ENCODE measurements at regions not wholly inside any gene's neighbourhood (a gene's known extent, or its start where the extent isn't known, plus 50 kb on each side); places are given as distances from the start of the nearest gene placed in this dataset.

- Histone ChIP-seq H3K4me2 (ENCODE audit: insufficient read depth, low read length) (no peak overlapping the region), H3K9ac (ENCODE audit: low read depth, low read length) (no peak overlapping the region), H3K79me2 (ENCODE audit: insufficient read depth, low read length) (no peaks in the 10 kb centered on the region), H4K20me1 (ENCODE audit: insufficient read depth, low read length) (no peaks in the 10 kb centered on the region), H3K27me3 (ENCODE audit: insufficient read depth, low read length, poor library complexity) (no peaks in the 10 kb centered on the region), H3K4me1 (ENCODE audit: insufficient read depth, low read length) (peaks cover 3% of the 10 kb centered on the region; the same call in 1 of the 2 replicates), H2AFZ (ENCODE audit: low read depth, low read length) (no peak overlapping the region), H3K36me3 (ENCODE audit: insufficient read depth, low read length) (no peaks in the 10 kb centered on the region), H3K4me3 (ENCODE audit: low read depth in 1 of 2, low read length in 2 of 2) (no peak overlapping the region), H3K27ac (ENCODE audit: low read length) (no peak overlapping the region), H3K9me3 (ENCODE audit: insufficient read depth, low read length, severe bottlenecking) (no peaks in the 10 kb centered on the region)
- no peak for DNase-seq
- ATAC-seq (ENCODE audit: insufficient read depth, low read depth), result no peak
- TF ChIP-seq EZH2 (IDR thresholded peaks at IDR 0.05; ENCODE audit: borderline replicate concordance, low read depth, low read length, severe bottlenecking) (no peak), CTCF (IDR thresholded peaks at IDR 0.05; ENCODE audit: borderline replicate concordance, extremely low read depth, low read length, poor library complexity, severe bottlenecking) (no peak)
Measured at GRCh38 chr15:95262866-95263564, 1031.7 kb downstream of the MCTP2 start.

GRCh38 chr15:95263751-95264150 is 1032.4 kb downstream of the MCTP2 start:
- H3K36me3 ChIP-seq (ENCODE audit: insufficient read depth, low read length), result no peaks in the 10 kb centered on the region
- no peak for ATAC-seq (ENCODE audit: insufficient read depth, low read depth)
- H3K9ac ChIP-seq (ENCODE audit: low read depth, low read length), result no peak overlapping the region

GRCh38 chr15:95265419-95265997 is 1034.1 kb downstream of the MCTP2 start:
- no peaks in the 10 kb centered on the region for H3K36me3 ChIP-seq (ENCODE audit: insufficient read depth, low read length)
- H3K4me1 ChIP-seq (ENCODE audit: insufficient read depth, low read length), result no peaks in the 10 kb centered on the region
- no peaks in the 10 kb centered on the region for H3K79me2 ChIP-seq (ENCODE audit: insufficient read depth, low read length)
- H2AFZ ChIP-seq (ENCODE audit: low read depth, low read length), result no peak overlapping the region
- H3K27me3 ChIP-seq (ENCODE audit: insufficient read depth, low read length, poor library complexity), result no peaks in the 10 kb centered on the region
- no peak overlapping the region for H3K4me2 ChIP-seq (ENCODE audit: insufficient read depth, low read length)
- no peak overlapping the region for H3K9ac ChIP-seq (ENCODE audit: low read depth, low read length)
- no peak overlapping the region for H3K4me3 ChIP-seq (ENCODE audit: low read depth in 1 of 2, low read length in 2 of 2)
- TF ChIP-seq CTCF (IDR thresholded peaks at IDR 0.05; ENCODE audit: borderline replicate concordance, extremely low read depth, low read length, poor library complexity, severe bottlenecking) (no peak), EZH2 (IDR thresholded peaks at IDR 0.05; ENCODE audit: borderline replicate concordance, low read depth, low read length, severe bottlenecking) (no peak)
- no peak for ATAC-seq (ENCODE audit: insufficient read depth, low read depth)
- no peak overlapping the region for H3K27ac ChIP-seq (ENCODE audit: low read length)
- H4K20me1 ChIP-seq (ENCODE audit: insufficient read depth, low read length), result no peaks in the 10 kb centered on the region
- H3K9me3 ChIP-seq (ENCODE audit: insufficient read depth, low read length, severe bottlenecking), result no peaks in the 10 kb centered on the region
- DNase-seq, result no peak

More at GRCh38 chr15:95263751-95264150, 1032.4 kb downstream of the MCTP2 start:
- H2AFZ ChIP-seq (ENCODE audit: low read depth, low read length), result no peak overlapping the region
- H3K4me3 ChIP-seq (ENCODE audit: low read depth in 1 of 2, low read length in 2 of 2), result no peak overlapping the region
- no peaks in the 10 kb centered on the region for H4K20me1 ChIP-seq (ENCODE audit: insufficient read depth, low read length)
- TF ChIP-seq EZH2 (IDR thresholded peaks at IDR 0.05; ENCODE audit: borderline replicate concordance, low read depth, low read length, severe bottlenecking), result no peak
- TF ChIP-seq CTCF (IDR thresholded peaks at IDR 0.05; ENCODE audit: borderline replicate concordance, extremely low read depth, low read length, poor library complexity, severe bottlenecking), result no peak
- no peaks in the 10 kb centered on the region for H3K79me2 ChIP-seq (ENCODE audit: insufficient read depth, low read length)
- no peak overlapping the region for H3K4me2 ChIP-seq (ENCODE audit: insufficient read depth, low read length)
- no peak for DNase-seq
- H3K4me1 ChIP-seq (ENCODE audit: insufficient read depth, low read length), result peaks cover 3% of the 10 kb centered on the region; the same call in 1 of the 2 replicates
- H3K27me3 ChIP-seq (ENCODE audit: insufficient read depth, low read length, poor library complexity), result no peaks in the 10 kb centered on the region
- no peaks in the 10 kb centered on the region for H3K9me3 ChIP-seq (ENCODE audit: insufficient read depth, low read length, severe bottlenecking)
- no peak overlapping the region for H3K27ac ChIP-seq (ENCODE audit: low read length)
